Fibroblast of lung (primary cell): ENCODE measurements at regions not wholly inside any gene's neighbourhood (a gene's known extent, or its start where the extent isn't known, plus 50 kb on each side); places are given as distances from the start of the nearest gene placed in this dataset.

Experiments
- CTCF ChIP-seq, 2 donors: IDR thresholded peaks in 1 of 2; conservative IDR thresholded peaks in 1 of 2; 1 replicate in 1 of 2; 2 replicates in 1 of 2; pipeline ENCODE4 v1.5.1; 2011 to 2012; ENCODE audit warnings: low read length in 2 of 2, control low read depth in 1 of 2, inconsistent platforms in 1 of 2, low read depth in 1 of 2, mild to moderate bottlenecking in 1 of 2
- EZH2 ChIP-seq: IDR thresholded peaks from 2 replicates; pipeline ENCODE4 v1.5.1; 2012; ENCODE audit warnings: low read length, control low read depth, mild to moderate bottlenecking; ENCODE audit errors: missing control alignments

- TF ChIP-seq CTCF (conservative IDR thresholded peaks at IDR 0.05 in 1 of 2, IDR thresholded peaks at IDR 0.05 in 1 of 2; ENCODE audit: low read depth in 1 of 2, low read length in 2 of 2) (no peak), EZH2 (no peak)
Observed at GRCh38 chr5:135182675-135183074, 148.6 kb upstream of the PITX1 start.
